Skeletal muscle satellite cell (primary cell): ENCODE measurements at regions not wholly inside any gene's neighbourhood (a gene's known extent, or its start where the extent isn't known, plus 50 kb on each side); places are given as distances from the start of the nearest gene placed in this dataset.
A peak's percentile ranks its signal among the peaks of the same experiment; 100 is the strongest.

ENCODE experiments used
- H3K27me3 ChIP-seq: 2 replicates; pipeline ENCODE4 v1.7.0; 2013; ENCODE audit warnings: low read length; ENCODE audit not compliant: control insufficient read depth, insufficient read depth
- H3K36me3 ChIP-seq: 2 replicates; pipeline ENCODE4 v1.7.0; 2013; ENCODE audit warnings: mild to moderate bottlenecking, control low read depth, low read length; ENCODE audit not compliant: insufficient read depth
- H3K4me1 ChIP-seq: 2 replicates; pipeline ENCODE4 v1.7.0; 2013; ENCODE audit warnings: low read length; ENCODE audit not compliant: control insufficient read depth, insufficient read depth
- H3K4me2 ChIP-seq: 2 replicates; pipeline ENCODE4 v1.7.0; 2013; ENCODE audit warnings: mild to moderate bottlenecking, low read length
- H3K4me3 ChIP-seq: 2 replicates; pipeline ENCODE4 v1.7.0; 2013; ENCODE audit warnings: low read length
- H3K9ac ChIP-seq: 2 replicates; pipeline ENCODE4 v1.7.0; 2013; ENCODE audit warnings: mild to moderate bottlenecking, low read depth, low read length, moderate library complexity
- H3K9me3 ChIP-seq: replicated peaks from 2 replicates; pipeline ENCODE4 v1.7.0; 2013; ENCODE audit warnings: mild to moderate bottlenecking, control low read depth, low read length

- no peaks in the 10 kb centered on the region for H3K4me1 ChIP-seq
- H3K9ac ChIP-seq: no peak overlapping the region
- no peaks in the 10 kb centered on the region for H3K27me3 ChIP-seq
- peaks cover 1% of the 10 kb centered on the region for H3K9me3 ChIP-seq
- no peak overlapping the region for H3K4me2 ChIP-seq
- H3K4me3 ChIP-seq: no peak overlapping the region
- no peaks in the 10 kb centered on the region for H3K36me3 ChIP-seq
Measured at GRCh38 chr6:156583083-156583482, 194.1 kb upstream of the ARID1B start.

GRCh38 chr6:156582509-156582992, 194.6 kb upstream of the ARID1B start:
- no peak overlapping the region for H3K4me2 ChIP-seq
- peaks cover 2% of the 10 kb centered on the region for H3K9me3 ChIP-seq
- H3K9ac ChIP-seq: no peak overlapping the region
- H3K36me3 ChIP-seq: no peaks in the 10 kb centered on the region
- no peaks in the 10 kb centered on the region for H3K4me1 ChIP-seq
- H3K27me3 ChIP-seq: no peaks in the 10 kb centered on the region
- no peak overlapping the region for H3K4me3 ChIP-seq

- Histone ChIP-seq H3K4me2 (no peak overlapping the region), H3K27me3 (no peaks in the 10 kb centered on the region), H3K9ac (no peak overlapping the region), H3K36me3 (no peaks in the 10 kb centered on the region), H3K9me3 (peaks cover 2% of the 10 kb centered on the region), H3K4me3 (no peak overlapping the region), H3K4me1 (no peaks in the 10 kb centered on the region)
Measured at GRCh38 chr6:156579564-156579963, 197.6 kb upstream of the ARID1B start.

GRCh38 chr6:156577749-156578148, 199.4 kb upstream of the ARID1B start:
- Histone ChIP-seq H3K36me3 (no peaks in the 10 kb centered on the region), H3K4me2 (no peak overlapping the region), H3K27me3 (no peaks in the 10 kb centered on the region), H3K9ac (no peak overlapping the region), H3K9me3 (peaks cover 2% of the 10 kb centered on the region), H3K4me1 (no peaks in the 10 kb centered on the region), H3K4me3 (no peak overlapping the region)

- Histone ChIP-seq H3K4me2 (no peak overlapping the region), H3K27me3 (no peaks in the 10 kb centered on the region), H3K9ac (no peak overlapping the region), H3K4me3 (no peak overlapping the region), H3K9me3 (peaks cover 2% of the 10 kb centered on the region), H3K4me1 (no peaks in the 10 kb centered on the region), H3K36me3 (no peaks in the 10 kb centered on the region)
Measured at GRCh38 chr6:156575361-156575760, 201.8 kb upstream of the ARID1B start.

GRCh38 chr6:156564807-156565149, 212.4 kb upstream of the ARID1B start:
- Histone ChIP-seq H3K4me3 (no peak overlapping the region), H3K9ac (no peak overlapping the region), H3K4me2 (peak overlapping the region; percentile 35), H3K27me3 (peaks cover 10% of the 10 kb centered on the region), H3K9me3 (no peaks in the 10 kb centered on the region), H3K36me3 (no peaks in the 10 kb centered on the region), H3K4me1 (no peaks in the 10 kb centered on the region)

- no peaks in the 10 kb centered on the region for H3K36me3 ChIP-seq
- no peaks in the 10 kb centered on the region for H3K9me3 ChIP-seq
- H3K27me3 ChIP-seq: peaks cover 8% of the 10 kb centered on the region
- H3K4me2 ChIP-seq: peak overlapping the region; percentile 35
- no peak overlapping the region for H3K4me3 ChIP-seq
- H3K9ac ChIP-seq: no peak overlapping the region
- H3K4me1 ChIP-seq: no peaks in the 10 kb centered on the region
Measured at GRCh38 chr6:156564127-156564806, 212.9 kb upstream of the ARID1B start.

GRCh38 chr6:156563714-156564113, 213.5 kb upstream of the ARID1B start:
- Histone ChIP-seq H3K27me3 (peaks cover 8% of the 10 kb centered on the region), H3K4me2 (no peak overlapping the region), H3K9ac (no peak overlapping the region), H3K9me3 (no peaks in the 10 kb centered on the region), H3K36me3 (no peaks in the 10 kb centered on the region), H3K4me1 (no peaks in the 10 kb centered on the region), H3K4me3 (no peak overlapping the region)

GRCh38 chr6:156562636-156563035, 214.5 kb upstream of the ARID1B start:
- Histone ChIP-seq H3K4me2 (no peak overlapping the region), H3K9me3 (no peaks in the 10 kb centered on the region), H3K4me3 (no peak overlapping the region), H3K9ac (no peak overlapping the region), H3K4me1 (no peaks in the 10 kb centered on the region), H3K36me3 (no peaks in the 10 kb centered on the region), H3K27me3 (peaks cover 8% of the 10 kb centered on the region)

GRCh38 chr6:156562019-156562418, 215.2 kb upstream of the ARID1B start:
- H3K4me2 ChIP-seq: no peak overlapping the region
- H3K4me3 ChIP-seq: no peak overlapping the region
- H3K36me3 ChIP-seq: no peaks in the 10 kb centered on the region

GRCh38 chr6:156560476-156560875, 216.7 kb upstream of the ARID1B start:
- no peaks in the 10 kb centered on the region for H3K9me3 ChIP-seq
- no peaks in the 10 kb centered on the region for H3K4me1 ChIP-seq
- no peak overlapping the region for H3K4me3 ChIP-seq
- H3K36me3 ChIP-seq: no peaks in the 10 kb centered on the region
- H3K27me3 ChIP-seq: no peaks in the 10 kb centered on the region
- H3K9ac ChIP-seq: no peak overlapping the region
- H3K4me2 ChIP-seq: no peak overlapping the region

More at GRCh38 chr6:156562019-156562418, 215.2 kb upstream of the ARID1B start:
- Histone ChIP-seq H3K27me3 (peaks cover 7% of the 10 kb centered on the region), H3K9ac (no peak overlapping the region), H3K4me1 (no peaks in the 10 kb centered on the region), H3K9me3 (no peaks in the 10 kb centered on the region)

- peaks cover 2% of the 10 kb centered on the region for H3K27me3 ChIP-seq
- H3K4me3 ChIP-seq: no peak overlapping the region
- no peak overlapping the region for H3K4me2 ChIP-seq
- H3K9ac ChIP-seq: no peak overlapping the region
- H3K9me3 ChIP-seq: no peaks in the 10 kb centered on the region
- H3K36me3 ChIP-seq: no peaks in the 10 kb centered on the region
- no peaks in the 10 kb centered on the region for H3K4me1 ChIP-seq
Measured at GRCh38 chr6:156559162-156559690, 218.0 kb upstream of the ARID1B start.
